ENCODE measurements at regions not wholly inside any gene's neighbourhood (a gene's known extent, or its start where the extent isn't known, plus 50 kb on each side); places are given as distances from the start of the nearest gene placed in this dataset.

- intact Hi-C loops (cut with DNase I; ENCODE audit: low total_unique reads): no loop called here
- no peaks in the 10 kb centered on the region for H3K27me3 ChIP-seq (replicated peaks in 1 of 7)
- WGBS, 5 donors: 94 to 100% (median 95%) methylated on average over 1 of the region's 1 CpG
Observed at GRCh38 chr3:28949580-28949979, 331.3 kb upstream of the RBMS3 start.

GRCh38 chr3:28950614-28951013, 330.3 kb upstream of the RBMS3 start:
- Histone ChIP-seq H3K36me3 (no peaks in the 10 kb centered on the region), H3K4me1 (no peaks in the 10 kb centered on the region), H3K27me3 (replicated peaks in 1 of 7) (no peaks in the 10 kb centered on the region), H3K9me3 (no peaks in the 10 kb centered on the region), H3K4me3 (no peak overlapping the region), H3K27ac (no peak overlapping the region)
- TF ChIP-seq POLR2A (IDR thresholded peaks at IDR 0.05): no peak
- no peak for TF ChIP-seq CTCF (IDR thresholded peaks at IDR 0.05 in 8 of 11, conservative IDR thresholded peaks at IDR 0.05 in 3 of 11)
- no peak for TF ChIP-seq POLR2AphosphoS5 (IDR thresholded peaks at IDR 0.05)
- intact Hi-C loops (cut with DNase I; ENCODE audit: low total_unique reads): no loop called here
- DNase-seq: no peak

More at GRCh38 chr3:28949580-28949979, 331.3 kb upstream of the RBMS3 start:
- no peak overlapping the region for H3K27ac ChIP-seq
- TF ChIP-seq POLR2AphosphoS5 (IDR thresholded peaks at IDR 0.05) (no peak), CTCF (IDR thresholded peaks at IDR 0.05 in 8 of 11, conservative IDR thresholded peaks at IDR 0.05 in 3 of 11) (no peak), POLR2A (IDR thresholded peaks at IDR 0.05) (no peak)
- DNase-seq: no peak
- no peaks in the 10 kb centered on the region for H3K4me1 ChIP-seq
- H3K4me3 ChIP-seq: no peak overlapping the region
- no peaks in the 10 kb centered on the region for H3K36me3 ChIP-seq
- no peaks in the 10 kb centered on the region for H3K9me3 ChIP-seq

- Histone ChIP-seq H3K27ac (no peak overlapping the region), H3K27me3 (replicated peaks in 1 of 7) (no peaks in the 10 kb centered on the region), H3K4me3 (no peak overlapping the region), H3K9me3 (no peaks in the 10 kb centered on the region), H3K36me3 (no peaks in the 10 kb centered on the region), H3K4me1 (no peaks in the 10 kb centered on the region)
- TF ChIP-seq POLR2A (IDR thresholded peaks at IDR 0.05) (no peak), POLR2AphosphoS5 (IDR thresholded peaks at IDR 0.05) (no peak), CTCF (IDR thresholded peaks at IDR 0.05 in 8 of 11, conservative IDR thresholded peaks at IDR 0.05 in 3 of 11) (no peak)
- WGBS, 5 donors: 67 to 78% (median 69%) methylated on average over 4 of the region's 4 CpGs
- intact Hi-C loops (cut with DNase I; ENCODE audit: low total_unique reads): no loop called here
- no peak for DNase-seq
Observed at GRCh38 chr3:28951772-28952556, 328.9 kb upstream of the RBMS3 start.

- intact Hi-C loops (cut with DNase I; ENCODE audit: low total_unique reads): no loop called here
- TF ChIP-seq CTCF (IDR thresholded peaks at IDR 0.05 in 8 of 11, conservative IDR thresholded peaks at IDR 0.05 in 3 of 11) (no peak), POLR2AphosphoS5 (IDR thresholded peaks at IDR 0.05) (no peak), POLR2A (IDR thresholded peaks at IDR 0.05) (no peak)
- Histone ChIP-seq H3K36me3 (no peaks in the 10 kb centered on the region), H3K9me3 (peaks cover 0 to 21% (median 2%) of the 10 kb centered on the region in 8 donors), H3K4me3 (no peak overlapping the region), H3K27me3 (replicated peaks in 1 of 7) (no peaks in the 10 kb centered on the region), H3K4me1 (no peaks in the 10 kb centered on the region), H3K27ac (no peak overlapping the region)
- peak; percentile 63 for DNase-seq
- 70 to 90% (median 82%) methylated on average over 1 to 3 of the region's 3 CpGs for WGBS, 5 donors
Observed at GRCh38 chr3:28958656-28959055, 322.2 kb upstream of the RBMS3 start.
